DOHH2 (cell line): ENCODE measurements at regions not wholly inside any gene's neighbourhood (a gene's known extent, or its start where the extent isn't known, plus 50 kb on each side); places are given as distances from the start of the nearest gene placed in this dataset.

Experiments
- H3F3A ChIP-seq: fragments of 200-600 bp; sonication (generic), shearing (Covaris generic); 2 replicates; pipeline ENCODE4 v1.6.0; 2016; ENCODE audit warnings: antibody characterized with exemption, mild to moderate bottlenecking; ENCODE audit not compliant: control insufficient read depth, insufficient read depth
- H3K27ac ChIP-seq: fragments of 200-600 bp; sonication (generic); 2 replicates; pipeline ENCODE4 v1.5.1; 2014; ENCODE audit warnings: low read depth, mild to moderate bottlenecking, low read length, moderate library complexity
- H3K27me3 ChIP-seq: fragments of 200-600 bp; sonication (generic); 2 replicates; pipeline ENCODE4 v1.6.1; 2014; ENCODE audit warnings: mild to moderate bottlenecking, low read length, mixed read lengths; ENCODE audit not compliant: control insufficient read depth
- H3K36me3 ChIP-seq: fragments of 200-600 bp; sonication (generic); 2 replicates; pipeline ENCODE4 v1.6.1; 2014; ENCODE audit warnings: mild to moderate bottlenecking, low read length, moderate library complexity, mixed read lengths; ENCODE audit not compliant: control insufficient read depth
- H3K4me1 ChIP-seq: fragments of 200-600 bp; sonication (generic); 2 replicates; pipeline ENCODE4 v1.6.1; 2014; ENCODE audit warnings: mild to moderate bottlenecking, low read length, mixed read lengths; ENCODE audit not compliant: control insufficient read depth
- H3K4me2 ChIP-seq: fragments of 200-600 bp; sonication (generic); 2 replicates; pipeline ENCODE4 v1.6.0; 2014; ENCODE audit warnings: mild to moderate bottlenecking, low read length, moderate library complexity
- H3K4me3 ChIP-seq: fragments of 200-600 bp; sonication (generic); 2 replicates; pipeline ENCODE4 v1.5.1; 2014; ENCODE audit warnings: mild to moderate bottlenecking, low read length, mixed read lengths
- H3K79me2 ChIP-seq: fragments of 200-600 bp; sonication (generic); 2 replicates; pipeline ENCODE4 v1.6.1; 2014; ENCODE audit warnings: mild to moderate bottlenecking, low read length, mixed read lengths; ENCODE audit not compliant: control insufficient read depth
- H3K9me2 ChIP-seq: fragments of 200-600 bp; sonication (generic); replicated peaks from 2 replicates; pipeline ENCODE4 v1.6.1; 2014; ENCODE audit warnings: mild to moderate bottlenecking, low read length, mixed read lengths; ENCODE audit not compliant: control insufficient read depth
- H3K9me3 ChIP-seq: fragments of 200-600 bp; sonication (generic); 2 replicates; pipeline ENCODE4 v1.6.1; 2014; ENCODE audit warnings: antibody characterized with exemption, low read length, mixed read lengths; ENCODE audit not compliant: control insufficient read depth, insufficient read depth
- H4K20me1 ChIP-seq: fragments of 200-600 bp; sonication (generic); 2 replicates; pipeline ENCODE4 v1.6.0; 2014; ENCODE audit warnings: low read depth, mild to moderate bottlenecking, antibody characterized with exemption, low read length, moderate library complexity; ENCODE audit not compliant: control insufficient read depth, insufficient read depth
- CTCF ChIP-seq: fragments of 200-600 bp; sonication (generic); IDR thresholded peaks from one replicate; pipeline ENCODE4 v1.5.1; 2014; ENCODE audit warnings: antibody characterized with exemption, mild to moderate bottlenecking, low read depth, low read length; ENCODE audit not compliant: poor library complexity, severe bottlenecking
- EZH2phosphoT487 ChIP-seq: fragments of 200-600 bp; sonication (generic); IDR thresholded peaks from 2 replicates; pipeline ENCODE4 v1.6.1; 2017; ENCODE audit warnings: borderline replicate concordance, mild to moderate bottlenecking, antibody characterized with exemption, low read length, moderate library complexity, mixed read lengths

- Histone ChIP-seq H3K4me1 (peaks cover 4% of the 10 kb centered on the region; the same call in 1 of the 2 replicates), H3K27me3 (no peaks in the 10 kb centered on the region), H3F3A (no peaks in the 10 kb centered on the region), H3K36me3 (no peaks in the 10 kb centered on the region), H3K9me3 (no peaks in the 10 kb centered on the region), H3K27ac (no peak overlapping the region), H4K20me1 (no peaks in the 10 kb centered on the region), H3K4me2 (no peak overlapping the region), H3K9me2 (no peaks in the 10 kb centered on the region), H3K4me3 (no peak overlapping the region), H3K79me2 (no peaks in the 10 kb centered on the region)
- TF ChIP-seq EZH2phosphoT487, result no peak
- TF ChIP-seq CTCF, result no peak
These were observed 658.4 kb downstream of the NYAP2 start for GRCh38 chr2:226057914-226058313.

- Histone ChIP-seq H4K20me1 (no peaks in the 10 kb centered on the region), H3K4me3 (no peak overlapping the region), H3K9me2 (no peaks in the 10 kb centered on the region), H3K9me3 (no peaks in the 10 kb centered on the region), H3K4me1 (peaks cover 4% of the 10 kb centered on the region; the same call in 1 of the 2 replicates), H3K36me3 (no peaks in the 10 kb centered on the region), H3K27ac (no peak overlapping the region), H3F3A (no peaks in the 10 kb centered on the region), H3K4me2 (no peak overlapping the region), H3K27me3 (no peaks in the 10 kb centered on the region), H3K79me2 (no peaks in the 10 kb centered on the region)
- TF ChIP-seq EZH2phosphoT487 (no peak), CTCF (no peak)
These were observed 657.9 kb downstream of the NYAP2 start for GRCh38 chr2:226057365-226057764.

- H3K4me3 ChIP-seq, result no peak overlapping the region
- no peaks in the 10 kb centered on the region for H4K20me1 ChIP-seq
These were observed 653.4 kb downstream of the NYAP2 start for GRCh38 chr2:226052772-226053416.

More at GRCh38 chr2:226052772-226053416, 653.4 kb downstream of the NYAP2 start:
- Histone ChIP-seq H3F3A (no peaks in the 10 kb centered on the region), H3K4me2 (no peak overlapping the region), H3K27me3 (no peaks in the 10 kb centered on the region), H3K4me1 (peaks cover 4% of the 10 kb centered on the region; the same call in 1 of the 2 replicates), H3K9me2 (no peaks in the 10 kb centered on the region), H3K9me3 (no peaks in the 10 kb centered on the region), H3K27ac (no peak overlapping the region), H3K79me2 (no peaks in the 10 kb centered on the region), H3K36me3 (no peaks in the 10 kb centered on the region)
- TF ChIP-seq EZH2phosphoT487 (no peak), CTCF (no peak)
